H54 (cell line): ENCODE measurements at regions not wholly inside any gene's neighbourhood (a gene's known extent, or its start where the extent isn't known, plus 50 kb on each side); places are given as distances from the start of the nearest gene placed in this dataset.

ENCODE experiments used
- DNase-seq: peaks from one replicate; pipeline ENCODE4 v3.0.0; 2011; ENCODE audit warnings: low spot score, mixed read lengths; ENCODE audit not compliant: insufficient read length
- FAIRE-seq: peaks from 3 replicates; lab custom pipeline; 2011; peaks lifted over from hg19 to GRCh38; lab: Jason Lieb, UNC
- POLR2A ChIP-seq: IDR thresholded peaks from 2 replicates; pipeline ENCODE4 v1.6.1; 2011; ENCODE audit warnings: low read depth, mild to moderate bottlenecking, low read length

GRCh38 chr5:159602434-159602833 is 272.1 kb upstream of the IL12B start:
- no peak for DNase-seq
- no peak for FAIRE-seq
- no peak for TF ChIP-seq POLR2A

- DNase-seq = no peak
- FAIRE-seq = no peak
- TF ChIP-seq POLR2A = no peak
These were observed 275.3 kb upstream of the IL12B start for GRCh38 chr5:159605585-159605984.

DNA sequence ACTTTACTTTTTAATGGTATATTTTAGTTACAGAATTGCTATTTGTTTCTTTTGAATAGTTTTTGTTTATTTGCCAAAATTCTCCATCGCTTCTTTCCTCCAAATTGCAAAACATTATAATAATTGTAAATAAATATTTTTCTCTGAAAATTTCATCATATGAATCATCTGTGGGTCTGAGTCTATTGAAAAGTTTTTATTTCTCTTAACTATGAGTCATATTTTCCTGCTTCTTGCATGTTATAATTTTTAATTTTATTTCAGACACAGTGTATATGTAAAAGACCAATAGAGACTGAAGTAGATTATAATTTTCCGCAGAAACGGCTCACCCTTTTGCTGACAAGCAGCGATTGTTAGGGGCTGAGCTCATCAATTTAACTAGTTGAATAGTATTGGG is 279.1 kb upstream of the IL12B start:
- no peak for FAIRE-seq

GRCh38 chr5:159610966-159611579 is 280.8 kb upstream of the IL12B start:
- DNase-seq (no peak), FAIRE-seq (no peak)
- TF ChIP-seq POLR2A = no peak

More for the DNA sequence above, 279.1 kb upstream of the IL12B start:
- DNase-seq = no peak
- TF ChIP-seq POLR2A = no peak

- DNase-seq (no peak), FAIRE-seq (no peak)
- TF ChIP-seq POLR2A = no peak
These were observed 286.7 kb upstream of the IL12B start for GRCh38 chr5:159616952-159617351.

DNA sequence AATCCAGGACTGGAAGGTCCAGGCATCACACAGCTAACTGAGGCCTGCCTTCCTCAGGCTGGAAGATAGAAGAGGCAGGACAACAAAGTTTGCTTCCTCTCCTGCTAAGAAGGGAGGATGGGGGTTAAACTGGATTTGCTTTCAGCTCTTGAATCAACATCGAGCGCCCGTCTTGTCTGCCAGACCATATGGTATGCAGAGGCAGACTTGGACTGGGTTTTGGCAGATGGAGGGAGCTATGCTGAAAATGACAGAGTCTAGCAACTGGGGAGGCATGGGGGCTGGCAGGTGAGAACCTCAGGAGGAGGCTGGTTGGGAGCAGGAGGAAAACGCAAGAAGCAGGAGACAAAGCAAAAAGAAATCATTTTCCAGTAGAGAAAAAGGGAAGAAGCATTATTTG is 289.5 kb upstream of the IL12B start:
- no peak for TF ChIP-seq POLR2A
- DNase-seq (no peak), FAIRE-seq (no peak)

DNA sequence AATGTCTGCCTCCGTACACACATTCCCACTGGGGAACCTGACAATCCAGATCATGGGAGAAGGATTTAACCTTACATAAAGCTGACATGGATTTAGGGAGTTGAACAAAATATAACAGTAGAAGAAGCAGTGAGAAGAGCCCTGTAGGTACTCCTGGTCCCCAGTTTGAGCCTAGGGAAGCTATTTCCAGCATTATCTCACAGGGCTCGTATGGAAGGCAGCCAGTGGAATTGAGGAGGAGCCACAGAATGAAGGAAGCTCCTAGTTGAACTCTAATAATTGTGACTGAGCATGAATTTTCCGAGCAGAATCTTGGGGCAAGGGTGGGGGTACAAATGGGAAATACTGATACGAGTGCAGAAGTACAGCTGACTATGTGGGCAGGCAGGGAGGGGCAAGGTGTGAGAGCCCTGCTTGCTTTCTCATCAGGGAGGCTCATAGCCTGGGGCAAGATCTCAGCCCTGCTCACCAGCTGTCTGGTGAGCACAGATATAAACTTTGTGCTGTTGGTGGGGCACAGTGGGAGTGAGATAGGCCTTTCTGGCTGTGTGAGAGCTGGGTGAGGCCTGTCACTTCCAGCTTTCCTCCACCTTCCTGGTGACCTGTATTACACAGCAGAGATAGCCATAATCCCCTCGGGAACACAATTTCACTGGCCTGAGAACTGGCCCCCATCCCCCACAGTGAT is 290.7 kb upstream of the IL12B start:
- FAIRE-seq (no peak), DNase-seq (no peak)
- no peak for TF ChIP-seq POLR2A

DNA sequence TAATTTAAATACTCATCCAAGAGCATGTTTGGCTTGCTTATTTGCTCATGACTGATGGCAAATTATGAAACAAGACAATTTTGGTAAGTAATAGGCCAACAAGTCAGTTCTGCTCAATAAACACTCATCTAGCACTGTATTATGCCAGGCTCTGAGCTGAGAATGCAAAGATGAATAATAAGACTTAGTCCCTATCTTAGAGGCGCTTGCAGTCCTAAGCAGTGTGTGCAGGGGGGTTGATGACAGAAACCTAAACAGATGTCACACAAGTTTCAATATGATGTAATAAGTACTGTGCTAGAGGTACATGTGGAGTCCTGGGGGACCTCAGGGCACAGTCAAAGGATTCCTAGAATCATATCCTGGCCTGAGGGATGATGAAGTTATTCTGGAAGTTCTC is 287.6 kb upstream of the ADRA1B start:
- TF ChIP-seq POLR2A = no peak
- DNase-seq = no peak
- FAIRE-seq = no peak

- DNase-seq = no peak
- FAIRE-seq = no peak
- no peak for TF ChIP-seq POLR2A
These were observed 287.1 kb upstream of the ADRA1B start for GRCh38 chr5:159629158-159629557.

GRCh38 chr5:159630545-159630944 is 285.7 kb upstream of the ADRA1B start:
- DNase-seq = no peak
- no peak for FAIRE-seq
- TF ChIP-seq POLR2A = no peak

DNA sequence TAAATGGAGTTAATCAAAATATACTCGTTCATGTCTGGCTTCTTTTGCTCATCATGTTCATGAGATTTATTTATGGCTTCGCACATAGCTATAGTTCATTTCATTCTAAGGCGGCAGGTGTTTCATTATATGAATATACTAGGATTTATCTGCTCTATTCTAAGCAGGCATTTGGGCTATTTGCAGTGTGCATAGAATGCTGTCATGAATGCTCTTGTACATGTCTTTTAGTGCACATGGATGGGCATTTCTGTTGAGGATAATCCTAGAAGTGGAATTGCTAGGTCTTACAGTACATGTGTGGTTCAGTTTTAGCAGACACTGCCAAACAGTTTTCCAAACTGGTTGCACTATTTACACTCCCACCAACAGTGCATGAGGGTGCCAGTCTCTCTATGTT is 285.3 kb upstream of the ADRA1B start:
- TF ChIP-seq POLR2A = no peak
- no peak for FAIRE-seq
- no peak for DNase-seq

DNA sequence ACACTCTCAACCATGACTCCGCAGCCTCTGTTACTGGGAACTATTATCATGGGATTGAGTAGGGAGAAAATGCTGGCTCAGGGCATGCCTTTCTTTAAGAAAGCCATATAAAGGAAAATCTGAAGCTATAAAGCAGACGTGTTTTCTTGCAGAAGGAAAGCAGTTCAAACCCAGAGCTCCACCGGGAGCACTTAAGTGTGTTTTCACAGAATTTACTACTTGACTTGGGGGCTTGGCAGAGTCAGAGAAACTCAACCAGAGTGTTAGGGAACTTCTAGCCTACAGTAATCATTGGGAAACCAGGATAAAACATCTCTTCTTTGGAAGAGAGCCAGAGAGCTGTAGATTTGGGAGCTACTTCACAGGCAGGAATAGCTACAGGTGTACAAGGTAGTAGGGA is 283.4 kb upstream of the ADRA1B start:
- DNase-seq = no peak
- FAIRE-seq = no peak
- TF ChIP-seq POLR2A = no peak

GRCh38 chr5:159638481-159638880 is 277.8 kb upstream of the ADRA1B start:
- FAIRE-seq (no peak), DNase-seq (no peak)
- no peak for TF ChIP-seq POLR2A

GRCh38 chr5:159638954-159639559 is 277.2 kb upstream of the ADRA1B start:
- DNase-seq = no peak
- FAIRE-seq = no peak
- TF ChIP-seq POLR2A = no peak

- no peak for TF ChIP-seq POLR2A
- DNase-seq (no peak), FAIRE-seq (no peak)
These were observed 276.7 kb upstream of the ADRA1B start for GRCh38 chr5:159639590-159639989.
